ENCODE measurements at regions not wholly inside any gene's neighbourhood (a gene's known extent, or its start where the extent isn't known, plus 50 kb on each side); places are given as distances from the start of the nearest gene placed in this dataset.

GRCh38 chr3:81908561-81908960 is 147.1 kb upstream of the GBE1 start:
- no peak for TF ChIP-seq CTCF (IDR thresholded peaks at IDR 0.05; ENCODE audit: insufficient read depth, low read length)
- TF ChIP-seq SPI1 (IDR thresholded peaks at IDR 0.05; ENCODE audit: borderline replicate concordance, low read depth) = no peak
- TF ChIP-seq REST (IDR thresholded peaks at IDR 0.05; ENCODE audit: insufficient replicate concordance, low read depth) = no peak

Measured in HL-60 (cell line).